ENCODE measurements at regions not wholly inside any gene's neighbourhood (a gene's known extent, or its start where the extent isn't known, plus 50 kb on each side); places are given as distances from the start of the nearest gene placed in this dataset.

- DNase-seq (ENCODE audit: low spot score): no peak
These were observed 218.5 kb upstream of the HDAC4 start for GRCh38 chr2:239619369-239619768.

- no peak for DNase-seq (ENCODE audit: low spot score)
These were observed 215.9 kb upstream of the HDAC4 start for GRCh38 chr2:239616729-239617128.

- no peak for DNase-seq (ENCODE audit: low spot score)
These were observed 211.3 kb upstream of the HDAC4 start for GRCh38 chr2:239612133-239612532.

- DNase-seq (ENCODE audit: low spot score): no peak
These were observed 210.5 kb upstream of the HDAC4 start for GRCh38 chr2:239611222-239611795.

GRCh38 chr2:239610457-239611221, 209.8 kb upstream of the HDAC4 start:
- no peak for DNase-seq (ENCODE audit: low spot score)

- DNase-seq (ENCODE audit: low spot score): no peak
These were observed 208.9 kb upstream of the HDAC4 start for GRCh38 chr2:239609607-239610310.

- DNase-seq (ENCODE audit: low spot score): no peak
These were observed 208.3 kb upstream of the HDAC4 start for GRCh38 chr2:239609162-239609561.

- no peak for DNase-seq (ENCODE audit: low spot score)
These were observed 207.9 kb upstream of the HDAC4 start for GRCh38 chr2:239608723-239609122.

GRCh38 chr2:239608260-239608659, 207.4 kb upstream of the HDAC4 start:
- DNase-seq (ENCODE audit: low spot score): no peak

GRCh38 chr2:239607517-239608191, 206.8 kb upstream of the HDAC4 start:
- DNase-seq (ENCODE audit: low spot score): no peak

GRCh38 chr2:239606741-239607516, 206.1 kb upstream of the HDAC4 start:
- DNase-seq (ENCODE audit: low spot score): no peak

GRCh38 chr2:239605976-239606375, 205.2 kb upstream of the HDAC4 start:
- DNase-seq (ENCODE audit: low spot score): no peak

- no peak for DNase-seq (ENCODE audit: low spot score)
These were observed 204.6 kb upstream of the HDAC4 start for GRCh38 chr2:239605409-239605808.

GRCh38 chr2:239604861-239605260, 204.0 kb upstream of the HDAC4 start:
- no peak for DNase-seq (ENCODE audit: low spot score)

GRCh38 chr2:239603411-239604356, 202.9 kb upstream of the HDAC4 start:
- DNase-seq (ENCODE audit: low spot score): no peak

- DNase-seq (ENCODE audit: low spot score): no peak
These were observed 201.8 kb upstream of the HDAC4 start for GRCh38 chr2:239602290-239603282.

- no peak for DNase-seq (ENCODE audit: low spot score)
These were observed 201.1 kb upstream of the HDAC4 start for GRCh38 chr2:239601880-239602279.

GRCh38 chr2:239601201-239601851, 200.5 kb upstream of the HDAC4 start:
- no peak for DNase-seq (ENCODE audit: low spot score)

GRCh38 chr2:239600650-239601049, 199.8 kb upstream of the HDAC4 start:
- no peak for DNase-seq (ENCODE audit: low spot score)

Measured in LoVo (cell line).